GM12892 (cell line): ENCODE measurements at regions not wholly inside any gene's neighbourhood (a gene's known extent, or its start where the extent isn't known, plus 50 kb on each side); places are given as distances from the start of the nearest gene placed in this dataset.
"Not testable (repeated sequence)": the region's sequence is repeated elsewhere in the genome, so short reads cannot be mapped to it uniquely, and the experiment has no call there.

Experiments used
- DNase-seq: peaks from one replicate; pipeline ENCODE4 v3.0.0; 2011; ENCODE audit not compliant: insufficient read length
- FAIRE-seq: peaks from 2 replicates; lab custom pipeline; 2011; peaks lifted over from hg19 to GRCh38; lab: Jason Lieb, UNC
- POLR2A ChIP-seq: IDR thresholded peaks from 2 replicates; pipeline ENCODE4 v1.6.1; 2011; ENCODE audit warnings: low read depth, low read length, control low read depth
- POLR2AphosphoS5 ChIP-seq: IDR thresholded peaks from 2 replicates; pipeline ENCODE4 v1.6.1; 2011; ENCODE audit warnings: low read depth, low read length, control low read depth
- TAF1 ChIP-seq: IDR thresholded peaks from 2 replicates; pipeline ENCODE4 v1.6.1; 2011; ENCODE audit warnings: low read depth, mild to moderate bottlenecking, control low read depth, low read length, borderline replicate concordance

GRCh38 chr9:29118555-29118954 is 1545.3 kb upstream of the C9orf72 start:
- TF ChIP-seq POLR2AphosphoS5: no peak
- FAIRE-seq (no peak), DNase-seq (no peak)

DNA sequence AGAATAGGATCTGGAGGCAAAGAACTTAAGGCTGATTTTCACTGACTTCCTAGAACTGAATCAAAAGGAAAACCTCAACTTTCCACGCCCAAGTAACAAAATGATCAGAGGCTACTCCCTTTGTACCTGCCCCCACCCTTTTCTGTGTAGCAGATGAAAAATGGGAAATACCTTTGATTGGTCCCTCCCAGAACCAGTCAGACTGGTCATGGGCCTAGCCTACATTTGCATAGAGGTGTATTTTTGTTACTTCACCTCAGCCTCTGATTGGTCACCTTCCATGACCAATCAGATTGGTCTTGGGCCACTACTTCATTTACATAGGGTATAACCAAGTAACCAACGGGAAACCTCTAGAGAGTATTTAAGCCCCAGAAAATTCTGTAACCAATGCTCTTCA is 1553.5 kb upstream of the C9orf72 start:
- DNase-seq (no peak), FAIRE-seq (no peak)
- no peak for TF ChIP-seq POLR2AphosphoS5
- no peak for TF ChIP-seq TAF1
- no peak for TF ChIP-seq POLR2A

DNA sequence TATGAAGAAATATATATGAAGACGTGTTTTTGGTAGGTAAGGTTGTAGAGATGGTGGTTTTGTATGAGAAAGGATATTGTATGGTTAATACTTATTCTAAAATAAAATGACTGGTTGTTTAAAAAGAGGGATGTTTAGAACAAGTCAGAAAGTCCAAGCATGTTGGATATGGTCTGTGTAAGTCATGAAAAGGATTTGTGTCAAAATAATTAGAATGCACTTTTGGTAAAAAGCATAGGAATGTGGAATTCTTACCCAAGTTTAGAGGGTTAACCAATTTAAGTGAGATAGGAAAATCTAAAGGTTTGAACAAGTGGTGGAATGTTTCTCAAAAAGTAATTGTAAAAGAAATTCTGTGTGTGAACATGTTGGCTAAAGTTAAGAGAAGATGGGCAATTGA is 1556.5 kb upstream of the C9orf72 start:
- TF ChIP-seq POLR2A: no peak
- no peak for TF ChIP-seq POLR2AphosphoS5
- TF ChIP-seq TAF1: no peak
- FAIRE-seq (no peak), DNase-seq (no peak)

GRCh38 chr9:29144476-29144875 is 1571.2 kb upstream of the C9orf72 start:
- DNase-seq (no peak), FAIRE-seq (no peak)
- TF ChIP-seq POLR2A (no peak), TAF1 (no peak), POLR2AphosphoS5 (no peak)

DNA sequence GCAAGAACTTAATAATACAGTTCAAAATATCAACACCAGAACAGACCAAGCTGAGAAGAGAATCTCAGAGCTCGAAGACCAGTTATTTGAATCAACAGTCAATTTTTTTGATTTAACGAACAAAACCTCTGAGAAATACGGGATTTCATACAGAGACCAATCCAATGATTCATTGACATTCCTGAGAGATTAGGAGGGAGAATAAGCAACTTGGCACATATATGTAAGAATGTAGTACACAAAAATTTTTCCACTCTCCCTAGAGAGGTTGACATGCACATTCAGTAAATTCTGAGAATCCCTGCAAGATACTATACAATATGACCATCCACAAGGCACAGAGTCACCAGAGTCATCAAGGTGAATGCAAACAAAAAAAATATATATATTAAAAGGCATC is 1577.3 kb upstream of the C9orf72 start:
- FAIRE-seq: no peak

DNA sequence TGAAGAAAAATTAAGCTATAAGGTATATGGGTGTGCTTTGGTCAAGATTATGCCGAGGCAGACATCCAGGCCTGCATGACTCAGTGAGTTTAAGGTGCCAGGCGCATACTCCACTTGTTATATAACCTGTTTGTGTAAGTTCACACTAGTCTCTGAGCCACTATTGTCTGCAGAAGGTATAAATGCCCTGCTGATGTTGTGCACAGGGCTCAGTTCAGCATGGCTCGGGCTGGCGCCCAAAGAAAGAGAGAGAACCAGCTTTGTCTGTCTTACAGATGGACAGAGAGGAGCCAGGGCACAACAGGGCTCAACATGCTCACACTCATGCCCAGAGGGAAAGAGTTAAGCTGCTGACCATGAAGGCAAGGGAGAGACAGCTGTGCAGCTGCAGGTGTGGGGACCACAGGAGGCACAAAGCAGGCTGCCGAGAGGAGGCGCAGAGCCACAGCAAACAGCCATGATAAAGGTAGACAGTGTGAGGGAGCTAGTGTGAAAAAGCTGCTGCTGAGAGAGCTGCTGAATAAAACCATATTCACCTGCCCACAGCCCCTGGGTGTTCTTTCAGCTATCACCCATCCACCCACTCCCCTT is 1587.6 kb upstream of the C9orf72 start:
- FAIRE-seq (no peak), DNase-seq (no peak)
- TF ChIP-seq POLR2AphosphoS5 (no peak), POLR2A (no peak), TAF1 (no peak)

More for the DNA sequence above, 1577.3 kb upstream of the C9orf72 start:
- TF ChIP-seq TAF1 (no peak), POLR2A (no peak), POLR2AphosphoS5 (no peak)
- DNase-seq: no peak

DNA sequence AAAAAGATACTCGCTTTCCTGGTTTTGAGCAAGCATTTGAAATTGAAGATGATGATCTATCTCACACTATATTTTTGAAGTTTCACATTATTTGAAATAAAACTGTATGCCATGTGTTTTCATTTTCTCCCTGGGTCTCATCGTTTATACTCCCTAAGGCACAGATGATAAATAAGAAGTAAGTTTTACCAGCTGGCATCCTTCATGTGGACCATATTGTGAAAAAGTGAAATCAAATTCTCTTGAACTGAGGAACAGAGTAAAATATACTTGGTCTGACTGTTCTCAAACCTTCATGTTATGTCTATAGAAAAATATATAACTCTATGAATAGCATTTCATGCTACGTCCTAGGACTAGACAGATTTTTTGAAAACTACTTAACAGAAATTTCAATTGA is 1600.9 kb upstream of the C9orf72 start:
- TF ChIP-seq POLR2A: no peak
- no peak for TF ChIP-seq POLR2AphosphoS5
- no peak for TF ChIP-seq TAF1
- DNase-seq: no peak
- FAIRE-seq: no peak

- no peak for FAIRE-seq
- DNase-seq: no peak
- TF ChIP-seq TAF1 (no peak), POLR2AphosphoS5 (no peak), POLR2A (no peak)
Observed at GRCh38 chr9:29176231-29176630, 1603.0 kb upstream of the C9orf72 start.

GRCh38 chr9:29176786-29177185 is 1603.5 kb upstream of the C9orf72 start:
- no peak for TF ChIP-seq POLR2AphosphoS5
- TF ChIP-seq TAF1: no peak
- TF ChIP-seq POLR2A: no peak
- FAIRE-seq (no peak), DNase-seq (no peak)

DNA sequence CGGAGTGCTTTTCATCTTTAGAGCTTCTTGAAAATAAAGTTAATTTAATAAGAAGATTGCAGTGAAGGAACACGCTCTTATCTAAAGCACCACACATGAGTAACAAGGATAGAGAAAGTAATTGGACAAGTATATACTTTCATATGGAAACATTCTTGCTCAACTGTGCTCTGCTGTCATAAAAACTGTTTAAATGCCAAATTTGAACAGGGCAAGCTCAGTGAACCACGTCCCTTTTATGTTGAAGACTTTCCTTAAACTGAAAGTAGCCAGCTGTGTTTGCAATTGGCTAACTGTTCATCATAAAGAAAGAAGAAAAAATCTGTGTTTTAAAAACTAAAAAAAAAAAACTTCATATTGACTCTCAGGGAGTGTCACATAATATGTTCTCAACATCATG is 1610.7 kb upstream of the C9orf72 start:
- FAIRE-seq (no peak), DNase-seq (no peak)
- TF ChIP-seq POLR2AphosphoS5 (no peak), POLR2A (no peak), TAF1 (no peak)

DNA sequence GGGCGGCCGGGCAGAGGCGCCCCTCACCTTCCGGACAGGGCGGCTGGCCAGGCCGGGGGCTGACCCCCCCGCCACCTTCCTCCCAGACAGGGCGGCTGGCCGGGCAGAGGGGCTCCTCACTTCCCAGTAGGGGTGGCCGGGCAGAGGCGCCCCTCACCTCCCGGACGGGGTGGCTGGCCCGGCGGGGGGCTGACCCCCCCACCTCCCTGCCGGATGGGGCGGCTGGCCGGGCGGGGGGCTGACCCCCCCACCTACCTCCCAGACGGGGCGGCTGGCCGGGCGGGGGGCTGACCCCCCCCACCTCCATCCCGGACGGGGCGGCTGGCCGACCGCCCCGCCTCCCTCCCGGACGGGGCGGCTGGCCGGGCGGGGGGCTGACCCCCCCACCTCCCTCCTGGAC is 1615.5 kb upstream of the C9orf72 start:
- not testable (repeated sequence) for FAIRE-seq, DNase-seq

DNA sequence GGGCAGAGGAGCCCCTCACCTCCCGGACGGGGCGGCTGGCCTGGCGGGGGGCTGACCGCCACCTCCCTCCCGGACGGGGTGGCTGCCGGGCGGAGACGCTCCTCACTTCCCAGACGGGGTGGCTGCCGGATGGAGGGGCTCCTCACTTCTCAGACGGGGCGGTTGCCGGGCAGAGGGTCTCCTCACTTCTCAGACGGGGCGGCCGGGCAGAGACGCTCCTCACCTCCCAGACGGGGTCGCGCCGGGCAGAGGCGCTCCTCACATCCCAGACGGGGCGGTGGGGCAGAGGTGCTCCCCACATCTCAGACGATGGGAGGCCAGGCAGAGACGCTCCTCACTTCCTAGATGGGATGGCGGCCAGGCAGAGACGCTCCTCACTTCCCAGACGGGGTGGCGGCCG is 1615.9 kb upstream of the C9orf72 start:
- FAIRE-seq, DNase-seq: not testable (repeated sequence)

DNA sequence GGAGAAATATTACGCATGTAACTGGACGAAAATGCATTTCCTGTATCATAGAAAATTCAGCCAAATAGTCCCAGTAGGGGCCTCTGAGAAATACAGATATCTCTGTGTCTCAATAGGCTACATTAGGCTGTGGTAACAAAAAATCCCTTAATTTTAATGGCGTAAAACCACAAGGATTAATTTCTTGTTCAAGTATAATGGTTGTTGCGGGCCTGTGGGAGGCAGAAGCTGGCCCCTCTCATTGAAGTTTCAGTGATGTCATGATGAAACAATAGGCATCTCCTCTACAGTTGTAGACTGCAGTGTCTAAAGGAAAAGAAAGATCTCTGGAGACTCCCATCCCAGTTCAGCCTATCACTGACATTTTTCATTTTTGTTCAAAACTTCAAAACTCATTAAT is 1625.6 kb upstream of the C9orf72 start:
- FAIRE-seq (no peak), DNase-seq (no peak)
- TF ChIP-seq POLR2AphosphoS5 (no peak), TAF1 (no peak), POLR2A (no peak)
